HS-5 (cell line): ENCODE measurements at regions not wholly inside any gene's neighbourhood (a gene's known extent, or its start where the extent isn't known, plus 50 kb on each side); places are given as distances from the start of the nearest gene placed in this dataset.
"Not testable (repeated sequence)": the region's sequence is repeated elsewhere in the genome, so short reads cannot be mapped to it uniquely, and the experiment has no call there.

ENCODE experiments used
- DNase-seq: peaks from one replicate; pipeline ENCODE4 v3.0.0-alpha.2; 2012; ENCODE audit warnings: low read depth

- no peak for DNase-seq
Measured at GRCh38 chr2:209070262-209070661, 353.6 kb upstream of the MAP2 start.

GRCh38 chr2:209073151-209073550, 350.7 kb upstream of the MAP2 start:
- DNase-seq = no peak

GRCh38 chr2:209074711-209075110, 349.1 kb upstream of the MAP2 start:
- no peak for DNase-seq

- DNase-seq = no peak
Measured at GRCh38 chr2:209076151-209076550, 347.7 kb upstream of the MAP2 start.

GRCh38 chr2:209086761-209087160, 337.1 kb upstream of the MAP2 start:
- DNase-seq = no peak

GRCh38 chr2:209091056-209091455, 332.8 kb upstream of the MAP2 start:
- DNase-seq = peak; percentile 18

- no peak for DNase-seq
Measured at GRCh38 chr2:209094221-209094620, 329.6 kb upstream of the MAP2 start.

- DNase-seq = no peak
Measured at GRCh38 chr2:209095432-209095831, 328.4 kb upstream of the MAP2 start.

GRCh38 chr2:209097168-209097567, 326.7 kb upstream of the MAP2 start:
- DNase-seq = no peak

- DNase-seq = no peak
Measured at GRCh38 chr2:209102319-209102718, 321.5 kb upstream of the MAP2 start.

- DNase-seq = no peak
Measured at GRCh38 chr2:209113026-209113425, 310.8 kb upstream of the MAP2 start.

- DNase-seq = no peak
Measured at GRCh38 chr2:209114588-209115240, 309.1 kb upstream of the MAP2 start.

- DNase-seq = no peak
Measured at GRCh38 chr2:209121691-209122090, 302.2 kb upstream of the MAP2 start.

- DNase-seq = no peak
Measured at GRCh38 chr2:209125291-209125690, 298.6 kb upstream of the MAP2 start.

- no peak for DNase-seq
Measured at GRCh38 chr2:209138079-209138478, 285.8 kb upstream of the MAP2 start.

GRCh38 chr2:209141142-209141541, 282.7 kb upstream of the MAP2 start:
- DNase-seq = no peak

GRCh38 chr2:209141818-209142217, 282.0 kb upstream of the MAP2 start:
- DNase-seq = no peak

- DNase-seq = not testable (repeated sequence)
Measured at GRCh38 chr2:209145220-209145691, 278.6 kb upstream of the MAP2 start.

- DNase-seq = no peak
Measured at GRCh38 chr2:209145941-209146681, 277.7 kb upstream of the MAP2 start.

GRCh38 chr2:209146682-209147320, 277.0 kb upstream of the MAP2 start:
- no peak for DNase-seq

- DNase-seq = no peak
Measured at GRCh38 chr2:209147981-209148380, 275.9 kb upstream of the MAP2 start.

GRCh38 chr2:209160800-209161588, 262.9 kb upstream of the MAP2 start:
- DNase-seq = no peak
